ENCODE measurements at regions not wholly inside any gene's neighbourhood (a gene's known extent, or its start where the extent isn't known, plus 50 kb on each side); places are given as distances from the start of the nearest gene placed in this dataset.

DNA sequence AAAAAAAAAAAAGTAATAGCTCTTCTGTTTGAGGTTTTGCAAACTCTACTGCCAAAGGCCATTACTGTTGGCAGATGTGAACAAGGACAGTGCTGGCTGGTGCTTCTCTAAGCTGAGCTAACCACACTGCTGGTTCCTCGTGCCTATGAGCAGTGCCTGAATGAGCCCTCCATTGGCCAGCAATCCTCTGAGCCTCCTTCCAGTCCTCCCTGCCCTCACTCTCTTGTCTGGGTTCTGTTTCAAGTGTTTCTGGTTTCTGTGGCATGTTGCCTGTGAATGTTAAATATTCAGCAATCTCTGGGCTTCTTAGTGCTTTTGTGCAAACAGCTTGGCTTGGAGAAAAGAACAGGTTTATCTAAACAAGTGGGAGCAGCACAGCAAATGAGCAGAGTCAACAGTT lies 161.3 kb upstream of the AUTS2 start:
- TF ChIP-seq, protein P1, sequence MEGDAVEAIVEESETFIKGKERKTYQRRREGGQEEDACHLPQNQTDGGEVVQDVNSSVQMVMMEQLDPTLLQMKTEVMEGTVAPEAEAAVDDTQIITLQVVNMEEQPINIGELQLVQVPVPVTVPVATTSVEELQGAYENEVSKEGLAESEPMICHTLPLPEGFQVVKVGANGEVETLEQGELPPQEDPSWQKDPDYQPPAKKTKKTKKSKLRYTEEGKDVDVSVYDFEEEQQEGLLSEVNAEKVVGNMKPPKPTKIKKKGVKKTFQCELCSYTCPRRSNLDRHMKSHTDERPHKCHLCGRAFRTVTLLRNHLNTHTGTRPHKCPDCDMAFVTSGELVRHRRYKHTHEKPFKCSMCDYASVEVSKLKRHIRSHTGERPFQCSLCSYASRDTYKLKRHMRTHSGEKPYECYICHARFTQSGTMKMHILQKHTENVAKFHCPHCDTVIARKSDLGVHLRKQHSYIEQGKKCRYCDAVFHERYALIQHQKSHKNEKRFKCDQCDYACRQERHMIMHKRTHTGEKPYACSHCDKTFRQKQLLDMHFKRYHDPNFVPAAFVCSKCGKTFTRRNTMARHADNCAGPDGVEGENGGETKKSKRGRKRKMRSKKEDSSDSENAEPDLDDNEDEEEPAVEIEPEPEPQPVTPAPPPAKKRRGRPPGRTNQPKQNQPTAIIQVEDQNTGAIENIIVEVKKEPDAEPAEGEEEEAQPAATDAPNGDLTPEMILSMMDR (IDR thresholded peaks at IDR 0.05; ENCODE audit: insufficient read depth, low read length, severe bottlenecking): no peak
- H3K27me3 ChIP-seq (ENCODE audit: control insufficient read depth, insufficient read depth, low read length): no peaks in the 10 kb centered on the region
- H3K36me3 ChIP-seq (ENCODE audit: control insufficient read depth, insufficient read depth, low read length): no peaks in the 10 kb centered on the region
- no peak overlapping the region for H3K4me3 ChIP-seq (ENCODE audit: low read depth, low read length)
- DNase-seq (ENCODE audit: low read depth): no peak
- FAIRE-seq: no peak

DNA sequence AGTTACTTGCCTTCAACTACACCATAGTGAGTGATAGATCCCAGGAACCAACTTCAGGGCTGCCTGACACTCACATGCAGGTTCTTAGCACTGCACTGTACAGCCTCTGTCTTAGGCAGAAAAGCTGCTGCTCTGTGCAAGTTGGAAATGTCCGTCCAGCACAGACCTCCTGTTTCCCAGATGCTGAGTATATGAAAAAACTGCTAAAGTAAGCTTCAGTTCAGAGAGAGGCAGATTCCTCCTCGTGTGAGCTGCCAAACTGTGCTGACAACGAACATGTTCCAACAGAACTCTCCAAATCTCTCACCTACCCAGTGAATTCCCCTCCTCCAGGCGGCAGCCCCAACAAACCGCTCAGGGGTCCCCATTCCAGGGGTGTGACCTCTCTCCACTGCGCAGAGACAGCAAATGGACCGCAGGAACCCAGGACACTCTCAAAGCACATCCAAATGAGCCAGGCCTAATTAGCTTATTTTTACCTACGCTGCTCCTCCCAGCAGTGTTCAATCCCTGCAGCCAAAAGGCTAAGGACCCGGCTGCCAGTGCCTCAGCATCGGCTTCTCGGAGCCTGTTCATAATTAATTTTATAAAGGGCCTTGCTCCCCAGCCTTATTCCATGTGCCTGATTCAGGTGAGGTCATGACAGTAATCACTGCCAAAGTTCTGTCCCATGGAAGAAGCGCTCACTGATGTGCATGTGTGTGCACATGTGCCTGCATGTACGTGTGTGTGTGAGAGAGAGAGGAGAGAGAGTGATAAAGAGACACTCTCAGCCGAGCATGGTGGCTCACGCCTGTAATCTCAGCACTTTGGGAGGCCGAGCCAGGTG lies 159.5 kb upstream of the AUTS2 start:
- DNase-seq (ENCODE audit: low read depth) (no peak), FAIRE-seq (no peak)
- no peaks in the 10 kb centered on the region for H3K36me3 ChIP-seq (ENCODE audit: control insufficient read depth, insufficient read depth, low read length)
- no peaks in the 10 kb centered on the region for H3K27me3 ChIP-seq (ENCODE audit: control insufficient read depth, insufficient read depth, low read length)
- no peak overlapping the region for H3K4me3 ChIP-seq (ENCODE audit: low read depth, low read length)
- TF ChIP-seq, protein P1 (IDR thresholded peaks at IDR 0.05; ENCODE audit: insufficient read depth, low read length, severe bottlenecking): no peak

DNA sequence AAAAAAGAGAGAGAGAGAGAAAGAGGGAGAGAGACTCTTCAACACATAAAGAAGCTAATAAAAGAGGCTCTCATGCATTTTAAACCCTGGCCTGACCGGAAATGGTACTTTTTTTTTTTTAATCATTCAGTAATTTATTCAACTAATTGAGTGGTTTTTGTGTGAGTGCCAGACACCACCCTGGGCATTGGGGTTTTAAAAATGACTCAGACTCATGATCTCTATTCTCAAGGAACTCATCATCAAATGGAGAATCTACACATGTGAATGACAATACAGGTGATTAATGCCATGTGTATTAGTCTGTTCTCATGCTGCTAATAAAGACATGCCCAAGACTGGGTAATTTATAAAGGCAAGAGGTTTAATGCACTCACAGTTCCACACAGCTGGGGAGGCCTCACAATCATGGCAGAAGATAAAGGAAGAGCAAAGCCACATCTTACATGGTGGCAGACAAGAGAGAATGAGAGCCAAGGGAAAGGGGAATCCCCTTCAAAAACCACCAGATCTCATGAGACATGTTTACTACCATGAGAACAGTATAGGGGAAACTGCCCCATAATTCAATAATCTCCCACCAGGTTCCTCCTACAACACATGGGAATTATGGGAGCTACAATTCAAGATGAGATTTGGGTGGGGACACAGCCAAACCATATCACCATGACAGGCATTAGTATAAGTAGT lies 158.5 kb upstream of the AUTS2 start:
- TF ChIP-seq, protein P1 (IDR thresholded peaks at IDR 0.05; ENCODE audit: insufficient read depth, low read length, severe bottlenecking): no peak
- Histone ChIP-seq H3K27me3 (ENCODE audit: control insufficient read depth, insufficient read depth, low read length) (no peaks in the 10 kb centered on the region), H3K36me3 (ENCODE audit: control insufficient read depth, insufficient read depth, low read length) (no peaks in the 10 kb centered on the region), H3K4me3 (ENCODE audit: low read depth, low read length) (no peak overlapping the region)
- DNase-seq (ENCODE audit: low read depth): peak; percentile 3
- FAIRE-seq: no peak

DNA sequence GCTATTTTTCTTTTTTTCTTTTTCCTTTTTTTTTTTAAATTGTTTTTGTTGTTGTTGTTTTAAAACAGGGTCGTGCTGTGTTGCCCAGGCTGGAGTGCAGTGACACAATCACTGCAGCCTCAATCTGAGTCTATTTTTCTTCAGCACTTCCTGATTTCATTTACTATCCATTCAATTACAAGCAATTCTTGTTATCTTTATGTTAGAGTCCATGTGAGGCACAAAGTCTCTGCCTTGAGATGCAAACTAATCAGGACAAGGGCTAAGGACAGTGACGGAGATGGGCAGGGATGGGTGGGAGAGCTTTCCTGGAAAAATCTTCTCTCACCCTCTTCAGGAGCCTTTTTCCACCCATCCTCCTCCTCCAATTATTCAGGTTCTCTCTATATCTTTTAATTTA lies 157.3 kb upstream of the AUTS2 start:
- DNase-seq (ENCODE audit: low read depth) (no peak), FAIRE-seq (no peak)
- TF ChIP-seq, protein P1 (IDR thresholded peaks at IDR 0.05; ENCODE audit: insufficient read depth, low read length, severe bottlenecking): no peak
- no peaks in the 10 kb centered on the region for H3K27me3 ChIP-seq (ENCODE audit: control insufficient read depth, insufficient read depth, low read length)
- no peaks in the 10 kb centered on the region for H3K36me3 ChIP-seq (ENCODE audit: control insufficient read depth, insufficient read depth, low read length)
- no peak overlapping the region for H3K4me3 ChIP-seq (ENCODE audit: low read depth, low read length)

- no peak for FAIRE-seq
- no peak overlapping the region for H3K4me3 ChIP-seq (ENCODE audit: low read depth, low read length)
- no peaks in the 10 kb centered on the region for H3K27me3 ChIP-seq (ENCODE audit: control insufficient read depth, insufficient read depth, low read length)
These were observed 155.1 kb upstream of the AUTS2 start for GRCh38 chr7:69443136-69443535.

More at GRCh38 chr7:69443136-69443535, 155.1 kb upstream of the AUTS2 start:
- H3K36me3 ChIP-seq (ENCODE audit: control insufficient read depth, insufficient read depth, low read length): no peaks in the 10 kb centered on the region
- TF ChIP-seq, protein P1 (IDR thresholded peaks at IDR 0.05; ENCODE audit: insufficient read depth, low read length, severe bottlenecking): no peak
- DNase-seq (ENCODE audit: low read depth): no peak
